Right lobe of liver (tissue), 4 donors: ENCODE measurements at regions not wholly inside any gene's neighbourhood (a gene's known extent, or its start where the extent isn't known, plus 50 kb on each side); places are given as distances from the start of the nearest gene placed in this dataset.

Source experiments
- CTCF ChIP-seq, 4 donors: fragments of 200-600 bp in 3 of 4; fragments of 450-650 bp in 1 of 4; IDR thresholded peaks; one replicate each; pipeline versions ENCODE4 v1.5.1 to v1.8.0; 2016 to 2022; ENCODE audit warnings: antibody characterized with exemption in 4 of 4, mild to moderate bottlenecking in 2 of 4
- POLR2A ChIP-seq: fragments of 450-650 bp; IDR thresholded peaks from one replicate; pipeline ENCODE4 v1.6.1; 2017; ENCODE audit warnings: antibody characterized with exemption, mild to moderate bottlenecking
- donor health status: DM: no; HTN: no; CAD: no.
- donor health status: DM: no; HTN: no; CAD: no.
- donor health status: DM: no; HTN: yes; CAD: no.

- TF ChIP-seq CTCF (IDR thresholded peaks at IDR 0.05) = no peak
- no peak for TF ChIP-seq POLR2A
Observed at GRCh38 chr13:26824581-26824980, 64.0 kb upstream of the GPR12 start.
